ENCODE measurements at regions not wholly inside any gene's neighbourhood (a gene's known extent, or its start where the extent isn't known, plus 50 kb on each side); places are given as distances from the start of the nearest gene placed in this dataset.

DNA sequence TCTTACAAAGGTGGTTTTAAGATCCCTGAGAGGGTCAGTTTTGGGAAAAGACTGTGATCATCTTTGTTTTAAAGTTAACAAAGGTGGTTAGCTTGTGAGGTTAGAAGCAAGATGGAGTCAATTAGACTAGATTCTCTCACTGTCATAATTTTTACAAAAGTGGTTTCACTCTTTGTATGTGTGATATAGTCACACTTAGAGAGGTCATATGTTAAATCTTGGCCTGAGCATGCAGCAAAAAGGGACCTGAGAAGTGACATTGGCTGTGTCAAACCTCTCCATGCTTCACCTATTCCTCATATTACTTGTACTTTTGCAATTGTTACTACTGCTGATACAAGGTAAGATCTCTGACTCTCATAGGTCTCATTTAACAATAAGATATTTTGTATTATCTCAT, 368.0 kb downstream of the TBC1D32 start:
- CTCF ChIA-PET: no interaction called here

DNA sequence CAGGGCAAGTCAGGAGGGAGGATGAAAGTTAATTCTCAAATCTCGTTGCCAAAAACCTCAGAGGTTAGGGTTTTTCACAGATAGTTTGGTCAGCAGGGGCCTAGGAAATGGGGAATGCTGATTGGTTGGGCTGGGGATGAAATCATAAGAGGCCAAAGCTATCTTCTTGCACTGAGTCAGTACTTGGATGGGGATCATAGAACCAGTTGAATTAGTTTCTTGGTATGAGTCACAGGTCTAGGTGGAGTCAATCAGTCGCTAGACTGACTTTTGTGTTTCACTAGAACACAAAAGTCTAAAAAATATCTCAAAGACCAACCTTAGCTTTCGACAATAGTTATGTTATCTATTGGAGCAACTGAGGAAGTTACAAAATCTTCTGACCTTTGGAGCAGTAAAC, 368.5 kb downstream of the TBC1D32 start:
- 20% methylated on average over 3 of the region's 3 CpGs for WGBS (ENCODE audit: low lambda C conversion rate)
- H3K9me3 ChIP-seq: no peaks in the 10 kb centered on the region
- CTCF ChIA-PET: no interaction called here
- TF ChIP-seq, protein P1, sequence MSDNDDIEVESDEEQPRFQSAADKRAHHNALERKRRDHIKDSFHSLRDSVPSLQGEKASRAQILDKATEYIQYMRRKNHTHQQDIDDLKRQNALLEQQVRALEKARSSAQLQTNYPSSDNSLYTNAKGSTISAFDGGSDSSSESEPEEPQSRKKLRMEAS (IDR thresholded peaks at IDR 0.05; ENCODE audit: low read depth): no peak
- TF ChIP-seq FOXM1 (IDR thresholded peaks at IDR 0.05; ENCODE audit: low read depth) (no peak), MXI1 (IDR thresholded peaks at IDR 0.05; ENCODE audit: low read depth, low read length) (no peak), NRF1 (IDR thresholded peaks at IDR 0.05; ENCODE audit: low read depth, low read length) (no peak), GABPA (IDR thresholded peaks at IDR 0.05; ENCODE audit: low read depth) (no peak), RCOR1 (IDR thresholded peaks at IDR 0.05; ENCODE audit: low read length) (no peak), TCF12 (IDR thresholded peaks at IDR 0.05) (no peak)
- TF ChIP-seq, protein P2, sequence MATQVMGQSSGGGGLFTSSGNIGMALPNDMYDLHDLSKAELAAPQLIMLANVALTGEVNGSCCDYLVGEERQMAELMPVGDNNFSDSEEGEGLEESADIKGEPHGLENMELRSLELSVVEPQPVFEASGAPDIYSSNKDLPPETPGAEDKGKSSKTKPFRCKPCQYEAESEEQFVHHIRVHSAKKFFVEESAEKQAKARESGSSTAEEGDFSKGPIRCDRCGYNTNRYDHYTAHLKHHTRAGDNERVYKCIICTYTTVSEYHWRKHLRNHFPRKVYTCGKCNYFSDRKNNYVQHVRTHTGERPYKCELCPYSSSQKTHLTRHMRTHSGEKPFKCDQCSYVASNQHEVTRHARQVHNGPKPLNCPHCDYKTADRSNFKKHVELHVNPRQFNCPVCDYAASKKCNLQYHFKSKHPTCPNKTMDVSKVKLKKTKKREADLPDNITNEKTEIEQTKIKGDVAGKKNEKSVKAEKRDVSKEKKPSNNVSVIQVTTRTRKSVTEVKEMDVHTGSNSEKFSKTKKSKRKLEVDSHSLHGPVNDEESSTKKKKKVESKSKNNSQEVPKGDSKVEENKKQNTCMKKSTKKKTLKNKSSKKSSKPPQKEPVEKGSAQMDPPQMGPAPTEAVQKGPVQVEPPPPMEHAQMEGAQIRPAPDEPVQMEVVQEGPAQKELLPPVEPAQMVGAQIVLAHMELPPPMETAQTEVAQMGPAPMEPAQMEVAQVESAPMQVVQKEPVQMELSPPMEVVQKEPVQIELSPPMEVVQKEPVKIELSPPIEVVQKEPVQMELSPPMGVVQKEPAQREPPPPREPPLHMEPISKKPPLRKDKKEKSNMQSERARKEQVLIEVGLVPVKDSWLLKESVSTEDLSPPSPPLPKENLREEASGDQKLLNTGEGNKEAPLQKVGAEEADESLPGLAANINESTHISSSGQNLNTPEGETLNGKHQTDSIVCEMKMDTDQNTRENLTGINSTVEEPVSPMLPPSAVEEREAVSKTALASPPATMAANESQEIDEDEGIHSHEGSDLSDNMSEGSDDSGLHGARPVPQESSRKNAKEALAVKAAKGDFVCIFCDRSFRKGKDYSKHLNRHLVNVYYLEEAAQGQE (IDR thresholded peaks at IDR 0.05; ENCODE audit: low read depth, low read length): no peak
- TF ChIP-seq, protein P3, sequence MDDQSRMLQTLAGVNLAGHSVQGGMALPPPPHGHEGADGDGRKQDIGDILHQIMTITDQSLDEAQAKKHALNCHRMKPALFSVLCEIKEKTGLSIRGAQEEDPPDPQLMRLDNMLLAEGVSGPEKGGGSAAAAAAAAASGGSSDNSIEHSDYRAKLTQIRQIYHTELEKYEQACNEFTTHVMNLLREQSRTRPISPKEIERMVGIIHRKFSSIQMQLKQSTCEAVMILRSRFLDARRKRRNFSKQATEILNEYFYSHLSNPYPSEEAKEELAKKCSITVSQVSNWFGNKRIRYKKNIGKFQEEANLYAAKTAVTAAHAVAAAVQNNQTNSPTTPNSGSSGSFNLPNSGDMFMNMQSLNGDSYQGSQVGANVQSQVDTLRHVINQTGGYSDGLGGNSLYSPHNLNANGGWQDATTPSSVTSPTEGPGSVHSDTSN (IDR thresholded peaks at IDR 0.05): no peak

More for the DNA sequence above, 368.0 kb downstream of the TBC1D32 start:
- Histone ChIP-seq H4K20me1 (ENCODE audit: insufficient read depth) (no peaks in the 10 kb centered on the region), H3F3A (replicated peaks; ENCODE audit: insufficient read depth) (no peaks in the 10 kb centered on the region), H3K27me3 (ENCODE audit: insufficient read depth) (no peaks in the 10 kb centered on the region), H3K79me2 (ENCODE audit: insufficient read depth) (no peaks in the 10 kb centered on the region), H3K4me3 (ENCODE audit: low read depth in 2 of 2, low read length in 1 of 2) (no peak overlapping the region), H3K27ac (ENCODE audit: low read depth in 2 of 2, low read length in 1 of 2) (no peak overlapping the region), H2AFZ (ENCODE audit: low read depth) (no peak overlapping the region), H3K36me3 (replicated peaks in 1 of 2; ENCODE audit: control insufficient read depth in 1 of 2, insufficient read depth in 2 of 2, low read length in 1 of 2) (no peaks in the 10 kb centered on the region), H3K4me2 (no peak overlapping the region), H3K9me2 (no peaks in the 10 kb centered on the region), H3K9me3 (no peaks in the 10 kb centered on the region), H3K9ac (no peak overlapping the region), H3K4me1 (ENCODE audit: control insufficient read depth in 1 of 2, insufficient read depth in 2 of 2, low read depth in 1 of 2, low read length in 1 of 2) (no peaks in the 10 kb centered on the region)
- no peak for DNase-seq
- POLR2A ChIA-PET: no interaction called here
- TF ChIP-seq NFIC (IDR thresholded peaks at IDR 0.05; ENCODE audit: borderline replicate concordance) (no peak), ELF1 (IDR thresholded peaks at IDR 0.05) (no peak), GATA2 (CRISPR knock-in tag; IDR thresholded peaks at IDR 0.05) (no peak), NRF1 (IDR thresholded peaks at IDR 0.05; ENCODE audit: low read depth, low read length) (no peak), SIN3A (IDR thresholded peaks at IDR 0.05; ENCODE audit: borderline replicate concordance, low read depth, low read length) (no peak), EZH2phosphoT487 (IDR thresholded peaks at IDR 0.05; ENCODE audit: borderline replicate concordance, low read depth) (no peak), TEAD4 (IDR thresholded peaks at IDR 0.05; ENCODE audit: borderline replicate concordance, insufficient read depth) (no peak), RFX5 (IDR thresholded peaks at IDR 0.05; ENCODE audit: low read length) (no peak), FOXM1 (IDR thresholded peaks at IDR 0.05; ENCODE audit: low read depth) (no peak), MXI1 (IDR thresholded peaks at IDR 0.05; ENCODE audit: low read depth, low read length) (no peak)
- TF ChIP-seq, protein P4, sequence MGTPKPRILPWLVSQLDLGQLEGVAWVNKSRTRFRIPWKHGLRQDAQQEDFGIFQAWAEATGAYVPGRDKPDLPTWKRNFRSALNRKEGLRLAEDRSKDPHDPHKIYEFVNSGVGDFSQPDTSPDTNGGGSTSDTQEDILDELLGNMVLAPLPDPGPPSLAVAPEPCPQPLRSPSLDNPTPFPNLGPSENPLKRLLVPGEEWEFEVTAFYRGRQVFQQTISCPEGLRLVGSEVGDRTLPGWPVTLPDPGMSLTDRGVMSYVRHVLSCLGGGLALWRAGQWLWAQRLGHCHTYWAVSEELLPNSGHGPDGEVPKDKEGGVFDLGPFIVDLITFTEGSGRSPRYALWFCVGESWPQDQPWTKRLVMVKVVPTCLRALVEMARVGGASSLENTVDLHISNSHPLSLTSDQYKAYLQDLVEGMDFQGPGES (IDR thresholded peaks at IDR 0.05; ENCODE audit: low read depth, low read length): no peak
- TF ChIP-seq, protein P3 (IDR thresholded peaks at IDR 0.05): no peak
- TF ChIP-seq, protein P5, sequence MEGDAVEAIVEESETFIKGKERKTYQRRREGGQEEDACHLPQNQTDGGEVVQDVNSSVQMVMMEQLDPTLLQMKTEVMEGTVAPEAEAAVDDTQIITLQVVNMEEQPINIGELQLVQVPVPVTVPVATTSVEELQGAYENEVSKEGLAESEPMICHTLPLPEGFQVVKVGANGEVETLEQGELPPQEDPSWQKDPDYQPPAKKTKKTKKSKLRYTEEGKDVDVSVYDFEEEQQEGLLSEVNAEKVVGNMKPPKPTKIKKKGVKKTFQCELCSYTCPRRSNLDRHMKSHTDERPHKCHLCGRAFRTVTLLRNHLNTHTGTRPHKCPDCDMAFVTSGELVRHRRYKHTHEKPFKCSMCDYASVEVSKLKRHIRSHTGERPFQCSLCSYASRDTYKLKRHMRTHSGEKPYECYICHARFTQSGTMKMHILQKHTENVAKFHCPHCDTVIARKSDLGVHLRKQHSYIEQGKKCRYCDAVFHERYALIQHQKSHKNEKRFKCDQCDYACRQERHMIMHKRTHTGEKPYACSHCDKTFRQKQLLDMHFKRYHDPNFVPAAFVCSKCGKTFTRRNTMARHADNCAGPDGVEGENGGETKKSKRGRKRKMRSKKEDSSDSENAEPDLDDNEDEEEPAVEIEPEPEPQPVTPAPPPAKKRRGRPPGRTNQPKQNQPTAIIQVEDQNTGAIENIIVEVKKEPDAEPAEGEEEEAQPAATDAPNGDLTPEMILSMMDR (IDR thresholded peaks at IDR 0.05): no peak
- TF ChIP-seq, protein P6, sequence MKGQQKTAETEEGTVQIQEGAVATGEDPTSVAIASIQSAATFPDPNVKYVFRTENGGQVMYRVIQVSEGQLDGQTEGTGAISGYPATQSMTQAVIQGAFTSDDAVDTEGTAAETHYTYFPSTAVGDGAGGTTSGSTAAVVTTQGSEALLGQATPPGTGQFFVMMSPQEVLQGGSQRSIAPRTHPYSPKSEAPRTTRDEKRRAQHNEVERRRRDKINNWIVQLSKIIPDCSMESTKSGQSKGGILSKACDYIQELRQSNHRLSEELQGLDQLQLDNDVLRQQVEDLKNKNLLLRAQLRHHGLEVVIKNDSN (IDR thresholded peaks at IDR 0.05; ENCODE audit: borderline replicate concordance, low read depth): no peak

More for the DNA sequence above, 368.5 kb downstream of the TBC1D32 start:
- DNase-seq: no peak
- no peaks in the 10 kb centered on the region for H3F3A ChIP-seq (replicated peaks; ENCODE audit: insufficient read depth)
- H3K4me3 ChIP-seq (ENCODE audit: low read depth in 2 of 2, low read length in 1 of 2): no peak overlapping the region
- H3K79me2 ChIP-seq (ENCODE audit: insufficient read depth): no peaks in the 10 kb centered on the region
- H3K36me3 ChIP-seq (replicated peaks in 1 of 2; ENCODE audit: control insufficient read depth in 1 of 2, insufficient read depth in 2 of 2, low read length in 1 of 2): no peaks in the 10 kb centered on the region
- POLR2A ChIA-PET: no interaction called here
- H2AFZ ChIP-seq (ENCODE audit: low read depth): no peak overlapping the region
- no peak overlapping the region for H3K4me2 ChIP-seq
- no peaks in the 10 kb centered on the region for H3K4me1 ChIP-seq (ENCODE audit: control insufficient read depth in 1 of 2, insufficient read depth in 2 of 2, low read depth in 1 of 2, low read length in 1 of 2)
- no peaks in the 10 kb centered on the region for H4K20me1 ChIP-seq (ENCODE audit: insufficient read depth)
- H3K27ac ChIP-seq (ENCODE audit: low read depth in 2 of 2, low read length in 1 of 2): no peak overlapping the region
- no peaks in the 10 kb centered on the region for H3K27me3 ChIP-seq (ENCODE audit: insufficient read depth)
- no peak overlapping the region for H3K9ac ChIP-seq
- H3K9me2 ChIP-seq: no peaks in the 10 kb centered on the region
